H1 (cell line): ENCODE measurements at regions not wholly inside any gene's neighbourhood (a gene's known extent, or its start where the extent isn't known, plus 50 kb on each side); places are given as distances from the start of the nearest gene placed in this dataset.

ENCODE experiments used
- ASH2L ChIP-seq: fragments of 200-600, 300-600 bp; sonication (generic); IDR thresholded peaks from one replicate; pipeline ENCODE4 v1.7.1; 2017; ENCODE audit warnings: low read length
- EGR1 ChIP-seq: IDR thresholded peaks from 2 replicates; pipeline ENCODE4 v1.6.1; 2011; ENCODE audit warnings: low read depth, low read length, borderline replicate concordance
- EP300 ChIP-seq, 2 experiments: IDR thresholded peaks; 1 replicate in 1 of 2; 2 replicates in 1 of 2; pipeline ENCODE4 v1.6.1; 2011 to 2012; ENCODE audit warnings: low read depth in 2 of 2, low read length in 2 of 2, mild to moderate bottlenecking in 2 of 2, borderline replicate concordance in 1 of 2, inconsistent platforms in 1 of 2, moderate library complexity in 1 of 2
- JUND ChIP-seq: IDR thresholded peaks from 2 replicates; pipeline ENCODE4 v1.6.1; 2011; ENCODE audit warnings: mild to moderate bottlenecking, improper control_type of control experiment, low read length
- MAFK ChIP-seq: IDR thresholded peaks from 2 replicates; pipeline ENCODE4 v1.6.1; 2012; ENCODE audit warnings: low read depth, mild to moderate bottlenecking, improper control_type of control experiment, low read length
- NRF1 ChIP-seq: IDR thresholded peaks from 2 replicates; pipeline ENCODE4 v1.6.1; 2011; ENCODE audit warnings: mild to moderate bottlenecking, low read depth, low read length, improper control_type of control experiment
- POLR2A ChIP-seq, 2 experiments: IDR thresholded peaks; 1 replicate in 1 of 2; 2 replicates in 1 of 2; pipeline ENCODE4 v1.6.1; 2011; ENCODE audit warnings: low read depth in 2 of 2, low read length in 2 of 2, mild to moderate bottlenecking in 2 of 2; ENCODE audit errors: control extremely low read depth in 1 of 2
- POLR2AphosphoS5 ChIP-seq: IDR thresholded peaks from 2 replicates; pipeline ENCODE4 v1.6.1; 2011; ENCODE audit warnings: low read depth, low read length
- SP1 ChIP-seq: IDR thresholded peaks from 2 replicates; pipeline ENCODE4 v1.6.1; 2011; ENCODE audit warnings: low read depth, low read length
- YY1 ChIP-seq: IDR thresholded peaks from 2 replicates; pipeline ENCODE4 v1.6.1; 2011; ENCODE audit warnings: low read depth, mild to moderate bottlenecking, low read length
- TF ChIP-seq, protein P1 (sequence below): IDR thresholded peaks from 2 replicates; pipeline ENCODE4 v1.6.1; 2012; ENCODE audit warnings: inconsistent platforms
- TF ChIP-seq, protein P2 (sequence below), 3 experiments: IDR thresholded peaks; 1 replicate in 2 of 3; 2 replicates in 1 of 3; pipeline versions ENCODE4 v1.5.1 to v1.6.1; 2011; ENCODE audit warnings: low read length in 3 of 3, mild to moderate bottlenecking in 3 of 3, inconsistent platforms in 2 of 3, low read depth in 1 of 3, moderate library complexity in 1 of 3; ENCODE audit not compliant: insufficient read depth in 1 of 3; ENCODE audit errors: control extremely low read depth in 1 of 3
- TF ChIP-seq, protein P3 (sequence below): IDR thresholded peaks from 2 replicates; pipeline ENCODE4 v1.6.1; 2011; ENCODE audit warnings: low read depth, mild to moderate bottlenecking, low read length; ENCODE audit not compliant: insufficient read depth

DNA sequence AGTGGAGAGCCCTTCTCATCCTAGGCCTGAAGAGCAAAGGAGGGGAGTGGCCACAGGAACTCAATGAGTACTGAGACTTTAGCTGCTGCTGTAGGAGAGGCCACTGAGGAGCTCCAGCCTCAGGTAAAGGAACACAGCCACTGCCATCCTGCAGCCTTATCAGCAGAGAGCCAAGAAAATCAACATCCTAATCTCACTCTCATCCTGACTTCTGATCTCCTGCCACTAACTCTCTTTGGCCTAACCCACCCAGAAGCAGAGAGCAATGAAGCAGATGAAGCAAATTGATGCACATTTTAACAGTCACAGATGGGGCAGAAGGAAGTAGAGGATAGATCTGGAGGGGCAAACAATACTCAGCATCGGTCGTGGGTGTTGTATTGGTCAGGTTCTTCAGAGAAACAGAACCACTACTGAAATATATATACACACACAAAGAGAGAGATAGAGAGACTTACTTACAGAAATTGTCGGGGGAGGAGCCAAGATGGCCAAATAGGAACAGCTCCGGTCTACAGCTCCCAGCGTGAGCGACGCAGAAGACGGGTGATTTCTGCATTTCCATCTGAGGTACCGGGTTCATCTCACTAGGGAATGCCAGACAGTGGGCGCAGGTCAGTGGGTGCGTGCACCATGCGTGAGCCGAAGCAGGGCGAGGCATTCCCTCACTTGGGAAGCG lies 297.6 kb downstream of the MTERF1 start:
- TF ChIP-seq YY1 (no peak), ASH2L (no peak), SP1 (no peak), POLR2A (IDR thresholded peaks at IDR 0.05; ENCODE audit: control extremely low read depth in 1 of 2, low read depth in 2 of 2, low read length in 2 of 2) (no peak), MAFK (no peak), POLR2AphosphoS5 (no peak), JUND (no peak), EP300 (IDR thresholded peaks at IDR 0.05; ENCODE audit: borderline replicate concordance in 1 of 2, low read depth in 2 of 2, low read length in 2 of 2) (no peak), NRF1 (no peak), EGR1 (no peak)
- TF ChIP-seq, protein P1, sequence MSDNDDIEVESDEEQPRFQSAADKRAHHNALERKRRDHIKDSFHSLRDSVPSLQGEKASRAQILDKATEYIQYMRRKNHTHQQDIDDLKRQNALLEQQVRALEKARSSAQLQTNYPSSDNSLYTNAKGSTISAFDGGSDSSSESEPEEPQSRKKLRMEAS: no peak
- TF ChIP-seq, protein P2, sequence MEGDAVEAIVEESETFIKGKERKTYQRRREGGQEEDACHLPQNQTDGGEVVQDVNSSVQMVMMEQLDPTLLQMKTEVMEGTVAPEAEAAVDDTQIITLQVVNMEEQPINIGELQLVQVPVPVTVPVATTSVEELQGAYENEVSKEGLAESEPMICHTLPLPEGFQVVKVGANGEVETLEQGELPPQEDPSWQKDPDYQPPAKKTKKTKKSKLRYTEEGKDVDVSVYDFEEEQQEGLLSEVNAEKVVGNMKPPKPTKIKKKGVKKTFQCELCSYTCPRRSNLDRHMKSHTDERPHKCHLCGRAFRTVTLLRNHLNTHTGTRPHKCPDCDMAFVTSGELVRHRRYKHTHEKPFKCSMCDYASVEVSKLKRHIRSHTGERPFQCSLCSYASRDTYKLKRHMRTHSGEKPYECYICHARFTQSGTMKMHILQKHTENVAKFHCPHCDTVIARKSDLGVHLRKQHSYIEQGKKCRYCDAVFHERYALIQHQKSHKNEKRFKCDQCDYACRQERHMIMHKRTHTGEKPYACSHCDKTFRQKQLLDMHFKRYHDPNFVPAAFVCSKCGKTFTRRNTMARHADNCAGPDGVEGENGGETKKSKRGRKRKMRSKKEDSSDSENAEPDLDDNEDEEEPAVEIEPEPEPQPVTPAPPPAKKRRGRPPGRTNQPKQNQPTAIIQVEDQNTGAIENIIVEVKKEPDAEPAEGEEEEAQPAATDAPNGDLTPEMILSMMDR (IDR thresholded peaks at IDR 0.05; ENCODE audit: control extremely low read depth in 1 of 3, insufficient read depth in 1 of 3, low read depth in 1 of 3, low read length in 3 of 3): no peak
- TF ChIP-seq, protein P3, sequence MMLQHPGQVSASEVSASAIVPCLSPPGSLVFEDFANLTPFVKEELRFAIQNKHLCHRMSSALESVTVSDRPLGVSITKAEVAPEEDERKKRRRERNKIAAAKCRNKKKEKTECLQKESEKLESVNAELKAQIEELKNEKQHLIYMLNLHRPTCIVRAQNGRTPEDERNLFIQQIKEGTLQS: no peak
